ENCODE measurements at regions not wholly inside any gene's neighbourhood (a gene's known extent, or its start where the extent isn't known, plus 50 kb on each side); places are given as distances from the start of the nearest gene placed in this dataset.
A peak's percentile ranks its signal among the peaks of the same experiment; 100 is the strongest.

DNA sequence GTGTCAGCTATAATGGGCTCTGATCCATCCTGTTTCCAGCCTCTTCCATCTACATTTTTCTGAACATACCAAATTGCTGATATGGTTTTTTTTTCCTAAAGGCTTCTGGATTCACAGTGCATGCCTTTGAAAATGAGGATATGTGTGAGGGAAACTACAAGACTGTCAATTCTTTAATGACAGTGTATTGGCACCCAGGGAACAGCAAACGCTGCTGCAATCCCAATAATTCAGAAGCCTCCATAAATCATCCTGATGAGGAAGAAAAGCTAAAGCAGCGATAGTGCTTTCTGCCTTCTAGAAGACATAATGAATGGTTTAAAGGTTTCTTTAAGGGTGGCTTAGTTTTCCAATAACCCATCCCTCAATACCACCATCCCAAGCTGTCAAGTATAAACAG is 304.5 kb upstream of the PKDCC start:
- Histone ChIP-seq H3K4me1 (no peaks in the 10 kb centered on the region), H3K79me2 (ENCODE audit: low read depth) (no peaks in the 10 kb centered on the region), H3K4me3 (no peak overlapping the region), H2AFZ (replicated peaks) (no peak overlapping the region), H3K27ac (no peak overlapping the region), H3K4me2 (no peak overlapping the region), H3K9me3 (ENCODE audit: low read depth) (peaks cover 4% of the 10 kb centered on the region), H3K27me3 (no peaks in the 10 kb centered on the region), H3K36me3 (no peaks in the 10 kb centered on the region), H3F3A (ENCODE audit: low read depth) (no peaks in the 10 kb centered on the region), H3K9ac (no peak overlapping the region), H4K20me1 (ENCODE audit: low read depth) (no peaks in the 10 kb centered on the region)
- TF ChIP-seq, protein P1, sequence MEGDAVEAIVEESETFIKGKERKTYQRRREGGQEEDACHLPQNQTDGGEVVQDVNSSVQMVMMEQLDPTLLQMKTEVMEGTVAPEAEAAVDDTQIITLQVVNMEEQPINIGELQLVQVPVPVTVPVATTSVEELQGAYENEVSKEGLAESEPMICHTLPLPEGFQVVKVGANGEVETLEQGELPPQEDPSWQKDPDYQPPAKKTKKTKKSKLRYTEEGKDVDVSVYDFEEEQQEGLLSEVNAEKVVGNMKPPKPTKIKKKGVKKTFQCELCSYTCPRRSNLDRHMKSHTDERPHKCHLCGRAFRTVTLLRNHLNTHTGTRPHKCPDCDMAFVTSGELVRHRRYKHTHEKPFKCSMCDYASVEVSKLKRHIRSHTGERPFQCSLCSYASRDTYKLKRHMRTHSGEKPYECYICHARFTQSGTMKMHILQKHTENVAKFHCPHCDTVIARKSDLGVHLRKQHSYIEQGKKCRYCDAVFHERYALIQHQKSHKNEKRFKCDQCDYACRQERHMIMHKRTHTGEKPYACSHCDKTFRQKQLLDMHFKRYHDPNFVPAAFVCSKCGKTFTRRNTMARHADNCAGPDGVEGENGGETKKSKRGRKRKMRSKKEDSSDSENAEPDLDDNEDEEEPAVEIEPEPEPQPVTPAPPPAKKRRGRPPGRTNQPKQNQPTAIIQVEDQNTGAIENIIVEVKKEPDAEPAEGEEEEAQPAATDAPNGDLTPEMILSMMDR (IDR thresholded peaks at IDR 0.05), result no peak
- TF ChIP-seq EZH2 (IDR thresholded peaks at IDR 0.05), result no peak
- no peak for TF ChIP-seq EZH2phosphoT487 (IDR thresholded peaks at IDR 0.05)
- Mint-ChIP-seq H3K9me3 (peaks cover 16% of the 10 kb centered on the region), H3K36me3 (no peaks in the 10 kb centered on the region), H3K4me1 (peaks cover 20% of the 10 kb centered on the region), H3K27me3 (ENCODE audit: insufficient read depth, low read depth) (peaks cover 2% of the 10 kb centered on the region), H3K4me3 (no peak overlapping the region), H3K27ac (no peak overlapping the region)
- no peak for DNase-seq (ENCODE audit: low spot score)

DNA sequence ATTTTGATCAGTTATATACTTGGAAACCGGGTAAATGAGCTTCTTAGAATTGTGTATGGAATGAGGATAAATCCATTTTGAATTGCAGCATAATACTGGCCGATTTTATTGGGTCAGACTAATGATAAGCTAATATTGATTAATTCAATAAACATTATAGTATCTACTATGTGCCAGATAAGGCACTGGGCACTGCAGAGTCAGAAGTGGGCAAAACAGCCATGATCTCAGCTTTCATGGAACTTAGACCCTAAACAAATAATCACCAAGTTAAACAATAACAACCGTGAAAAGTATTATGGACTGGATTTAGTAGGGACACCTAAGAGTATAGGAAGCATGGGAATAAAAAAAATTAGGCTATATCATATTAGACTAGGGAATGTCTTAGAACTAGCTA is 297.0 kb upstream of the PKDCC start:
- no peak for DNase-seq (ENCODE audit: low spot score)
- Histone ChIP-seq H3K27me3 (no peaks in the 10 kb centered on the region), H3K27ac (no peak overlapping the region), H3K4me3 (no peak overlapping the region), H3K9me3 (ENCODE audit: low read depth) (no peaks in the 10 kb centered on the region), H3K4me2 (no peak overlapping the region), H3K36me3 (no peaks in the 10 kb centered on the region), H3K4me1 (no peaks in the 10 kb centered on the region), H3K9ac (no peak overlapping the region), H2AFZ (replicated peaks) (no peak overlapping the region), H3F3A (ENCODE audit: low read depth) (no peaks in the 10 kb centered on the region), H3K79me2 (ENCODE audit: low read depth) (no peaks in the 10 kb centered on the region), H4K20me1 (ENCODE audit: low read depth) (no peaks in the 10 kb centered on the region)
- no peak for TF ChIP-seq EZH2phosphoT487 (IDR thresholded peaks at IDR 0.05)
- TF ChIP-seq, protein P1 (IDR thresholded peaks at IDR 0.05), result no peak
- no peak for TF ChIP-seq EZH2 (IDR thresholded peaks at IDR 0.05)
- no peaks in the 10 kb centered on the region for H3K9me3 Mint-ChIP-seq
- H3K27ac Mint-ChIP-seq, result no peak overlapping the region
- no peak overlapping the region for H3K4me3 Mint-ChIP-seq
- H3K27me3 Mint-ChIP-seq (ENCODE audit: insufficient read depth, low read depth), result peaks cover 2% of the 10 kb centered on the region
- no peaks in the 10 kb centered on the region for H3K36me3 Mint-ChIP-seq
- no peaks in the 10 kb centered on the region for H3K4me1 Mint-ChIP-seq

DNA sequence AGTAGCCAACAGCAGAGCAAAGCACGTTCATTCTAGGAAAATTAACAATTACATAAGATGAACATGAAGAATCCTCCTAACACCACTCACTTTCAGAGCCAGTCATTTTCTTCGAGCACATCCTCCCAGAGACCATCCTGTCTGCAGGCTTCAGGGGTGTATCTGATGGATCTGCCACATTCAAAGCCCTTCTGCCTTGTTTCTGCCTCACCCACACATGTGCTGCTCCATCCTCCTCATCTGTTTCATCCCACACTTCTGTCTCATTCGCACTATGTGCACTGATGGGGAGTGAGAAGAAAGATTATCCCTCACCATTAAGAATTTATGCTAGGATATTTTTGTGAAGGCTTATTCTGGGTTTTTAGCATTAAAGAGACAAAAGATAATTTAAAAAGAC is 287.9 kb upstream of the PKDCC start:
- Mint-ChIP-seq H3K4me3 (no peak overlapping the region), H3K27ac (peak overlapping the region; percentile 57), H3K27me3 (ENCODE audit: insufficient read depth, low read depth) (peaks cover 3% of the 10 kb centered on the region), H3K4me1 (peaks cover 3% of the 10 kb centered on the region), H3K9me3 (no peaks in the 10 kb centered on the region), H3K36me3 (no peaks in the 10 kb centered on the region)
- Histone ChIP-seq H3K4me2 (no peak overlapping the region), H3K9ac (no peak overlapping the region), H3K27ac (no peak overlapping the region), H4K20me1 (ENCODE audit: low read depth) (no peaks in the 10 kb centered on the region), H3K4me1 (no peaks in the 10 kb centered on the region), H3F3A (ENCODE audit: low read depth) (no peaks in the 10 kb centered on the region), H3K27me3 (no peaks in the 10 kb centered on the region), H3K9me3 (ENCODE audit: low read depth) (no peaks in the 10 kb centered on the region), H3K4me3 (no peak overlapping the region), H3K79me2 (ENCODE audit: low read depth) (no peaks in the 10 kb centered on the region), H3K36me3 (no peaks in the 10 kb centered on the region), H2AFZ (replicated peaks) (no peak overlapping the region)
- no peak for DNase-seq (ENCODE audit: low spot score)
- TF ChIP-seq EZH2phosphoT487 (IDR thresholded peaks at IDR 0.05) (no peak), EZH2 (IDR thresholded peaks at IDR 0.05) (no peak)

DNA sequence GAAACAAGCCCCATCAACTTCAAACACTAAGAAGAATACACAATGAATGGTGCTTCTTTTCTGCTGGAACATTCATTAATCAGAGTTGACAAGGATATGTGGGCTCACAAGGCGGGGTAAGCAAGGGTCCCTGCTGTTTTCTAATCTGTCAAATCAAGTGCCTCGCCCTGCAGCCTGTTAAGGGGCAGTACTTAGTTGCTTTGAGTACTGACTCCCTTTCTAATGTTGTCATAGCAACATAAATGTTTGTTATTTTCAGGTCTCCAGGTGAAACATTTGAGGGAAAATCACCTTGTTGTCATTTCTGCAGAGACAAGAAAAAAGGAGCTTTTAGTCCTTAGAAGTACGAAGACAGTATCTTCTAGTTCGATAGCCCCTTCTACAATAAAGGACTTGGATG is 284.7 kb upstream of the PKDCC start:
- Histone ChIP-seq H4K20me1 (ENCODE audit: low read depth) (no peaks in the 10 kb centered on the region), H3K4me1 (no peaks in the 10 kb centered on the region), H2AFZ (replicated peaks) (no peak overlapping the region), H3F3A (ENCODE audit: low read depth) (no peaks in the 10 kb centered on the region), H3K27me3 (no peaks in the 10 kb centered on the region), H3K27ac (no peak overlapping the region), H3K9ac (no peak overlapping the region), H3K4me3 (no peak overlapping the region), H3K4me2 (no peak overlapping the region), H3K9me3 (ENCODE audit: low read depth) (no peaks in the 10 kb centered on the region), H3K79me2 (ENCODE audit: low read depth) (no peaks in the 10 kb centered on the region), H3K36me3 (no peaks in the 10 kb centered on the region)
- no peak for TF ChIP-seq EZH2phosphoT487 (IDR thresholded peaks at IDR 0.05)
- no peak for TF ChIP-seq EZH2 (IDR thresholded peaks at IDR 0.05)
- TF ChIP-seq, protein P1 (IDR thresholded peaks at IDR 0.05), result no peak
- no peak overlapping the region for H3K27ac Mint-ChIP-seq
- H3K36me3 Mint-ChIP-seq, result no peaks in the 10 kb centered on the region
- DNase-seq (ENCODE audit: low spot score), result peak; percentile 8
- no peaks in the 10 kb centered on the region for H3K9me3 Mint-ChIP-seq
- peaks cover 3% of the 10 kb centered on the region for H3K27me3 Mint-ChIP-seq (ENCODE audit: insufficient read depth, low read depth)
- no peak overlapping the region for H3K4me3 Mint-ChIP-seq
- peaks cover 3% of the 10 kb centered on the region for H3K4me1 Mint-ChIP-seq

All from neural progenitor cell (in vitro differentiated cells).